ENCODE measurements at regions not wholly inside any gene's neighbourhood (a gene's known extent, or its start where the extent isn't known, plus 50 kb on each side); places are given as distances from the start of the nearest gene placed in this dataset.

- no peak for TF ChIP-seq POLR2A (IDR thresholded peaks at IDR 0.05; ENCODE audit: low read length)
- no peak for TF ChIP-seq GATA1 (IDR thresholded peaks at IDR 0.05; ENCODE audit: low read depth, low read length)
Measured at GRCh38 chr2:186410802-186411201, 75.3 kb upstream of the ZC3H15 start.
